GM18519 (cell line): ENCODE measurements at regions not wholly inside any gene's neighbourhood (a gene's known extent, or its start where the extent isn't known, plus 50 kb on each side); places are given as distances from the start of the nearest gene placed in this dataset.

Experiments used
- ATAC-seq: cut with Tn5 transposase; IDR thresholded peaks from one replicate; pipeline ENCODE4 v1.9.1; 2021; ENCODE audit warnings: mild to moderate bottlenecking, moderate library complexity; ENCODE audit not compliant: unreplicated experiment, low FRiP score

DNA sequence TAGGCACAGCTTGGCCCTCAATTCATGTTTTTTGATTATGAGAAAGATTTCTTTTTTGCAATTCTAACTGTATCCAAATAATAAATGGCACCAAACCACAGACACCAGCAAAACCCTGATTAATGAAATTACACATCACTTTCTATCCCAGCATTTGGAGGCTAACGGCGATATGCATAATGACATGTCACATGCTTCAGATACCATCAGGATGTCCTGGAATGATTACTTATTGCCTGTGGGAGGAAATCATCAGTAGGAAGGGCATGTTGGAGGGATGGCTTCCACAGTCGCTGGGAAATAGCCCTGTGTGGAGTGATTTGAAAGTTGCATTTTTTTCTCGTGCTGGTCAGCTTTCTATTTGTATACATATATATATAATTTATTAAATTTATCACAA is 121.7 kb downstream of the CMPK2 start:
- ATAC-seq = no peak

DNA sequence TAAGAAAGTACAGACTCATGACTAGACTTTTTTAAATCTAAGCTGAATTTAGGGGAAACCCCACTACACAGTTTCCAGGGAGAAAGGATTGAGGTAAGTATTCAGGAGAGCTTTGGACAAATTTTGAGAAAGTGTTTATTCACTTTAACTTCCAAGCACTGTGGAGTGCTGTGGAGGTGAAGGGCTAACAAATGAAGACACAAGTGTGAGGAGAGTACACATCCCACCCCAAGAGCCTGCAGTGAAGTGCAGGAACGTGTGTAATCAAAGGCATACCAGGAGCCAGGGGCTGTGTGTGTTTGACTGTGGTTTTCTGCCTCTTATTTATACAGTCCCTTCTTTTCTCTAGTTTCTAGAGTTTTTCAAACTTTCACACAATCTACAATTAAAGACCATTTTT is 118.3 kb downstream of the CMPK2 start:
- ATAC-seq = no peak

DNA sequence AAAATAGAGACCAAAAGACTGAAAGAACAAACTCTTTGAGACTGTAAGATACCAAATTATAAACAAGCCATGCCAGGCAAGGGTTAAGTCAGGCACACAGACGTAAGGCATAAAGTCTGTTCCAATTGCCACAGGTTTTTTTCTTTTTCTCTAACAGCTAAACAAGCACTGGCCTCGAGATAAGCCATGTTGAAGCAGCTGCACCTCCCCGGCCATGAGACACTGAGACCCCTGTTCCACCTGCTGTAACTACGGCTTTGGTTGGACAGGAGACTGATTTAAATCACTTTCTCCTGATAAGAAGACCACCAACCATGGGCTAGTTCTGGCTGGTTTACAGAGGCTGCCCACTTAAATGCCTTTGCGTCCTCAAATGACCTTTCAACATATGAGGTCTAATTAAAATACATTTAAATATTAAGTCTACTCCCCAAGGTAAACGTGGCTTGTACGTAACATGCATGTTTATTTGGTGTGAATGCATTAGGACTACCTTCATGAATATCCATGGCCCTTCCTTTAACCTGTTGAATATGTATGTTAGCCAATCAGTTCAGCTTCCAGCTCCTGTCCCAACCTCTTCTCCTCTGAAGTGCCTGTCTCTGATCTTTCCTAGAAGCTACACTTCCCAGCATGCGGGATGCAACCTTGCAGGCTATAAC is 117.2 kb downstream of the CMPK2 start:
- ATAC-seq = no peak

DNA sequence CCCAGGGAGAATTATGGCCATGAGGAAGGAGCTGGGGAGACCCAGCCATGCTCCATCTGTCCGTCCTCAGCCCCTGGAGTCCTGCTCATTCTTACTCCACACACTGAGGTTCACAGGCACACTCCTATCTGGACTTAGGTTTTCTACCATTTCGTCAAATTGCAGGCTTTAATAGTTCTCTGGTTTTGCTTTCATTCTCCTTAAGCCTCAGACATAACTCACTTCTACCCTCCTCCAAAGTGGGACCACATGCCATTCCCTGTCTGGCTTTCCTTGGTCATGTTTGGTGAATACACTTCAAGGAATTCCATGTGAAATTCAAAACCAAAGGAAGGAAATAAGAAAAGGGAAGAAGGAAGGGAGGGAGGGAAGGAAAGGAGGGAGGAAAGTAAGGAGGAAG is 115.7 kb downstream of the CMPK2 start:
- no peak for ATAC-seq

DNA sequence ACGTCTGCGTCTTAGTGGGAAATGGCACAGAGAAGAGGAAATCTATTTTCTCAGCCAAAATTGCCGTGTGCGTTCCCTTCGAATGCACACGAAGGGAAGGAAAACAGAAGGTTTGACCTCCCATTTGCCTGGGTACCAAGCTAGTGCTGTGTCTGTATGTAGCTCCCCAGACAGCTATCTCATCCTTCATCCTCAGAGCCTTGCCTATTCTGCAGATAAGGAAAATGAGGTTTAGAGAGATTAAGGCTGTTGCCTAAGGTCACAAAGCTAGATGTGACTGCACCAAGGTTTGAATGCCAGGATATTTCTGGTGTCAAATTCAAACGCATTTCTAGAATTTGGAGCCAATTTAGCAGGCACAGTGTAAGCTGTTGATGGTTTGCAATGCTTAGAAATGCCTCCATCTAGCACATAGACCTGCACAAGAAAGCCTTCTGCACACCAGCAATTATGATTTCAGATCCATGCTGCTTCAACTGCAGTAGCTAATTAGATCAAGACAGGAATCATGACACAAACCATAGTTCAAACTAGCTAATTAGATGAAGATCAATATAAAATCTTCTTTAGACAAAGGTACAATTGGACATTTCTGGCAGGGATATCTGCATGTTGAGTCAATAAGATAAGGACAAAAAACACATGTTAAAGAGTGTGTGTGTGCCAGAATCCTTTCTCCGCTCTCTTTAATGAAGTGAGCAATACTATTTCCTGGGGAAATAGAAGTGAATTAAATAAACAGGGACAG is 115.1 kb downstream of the CMPK2 start:
- no peak for ATAC-seq

DNA sequence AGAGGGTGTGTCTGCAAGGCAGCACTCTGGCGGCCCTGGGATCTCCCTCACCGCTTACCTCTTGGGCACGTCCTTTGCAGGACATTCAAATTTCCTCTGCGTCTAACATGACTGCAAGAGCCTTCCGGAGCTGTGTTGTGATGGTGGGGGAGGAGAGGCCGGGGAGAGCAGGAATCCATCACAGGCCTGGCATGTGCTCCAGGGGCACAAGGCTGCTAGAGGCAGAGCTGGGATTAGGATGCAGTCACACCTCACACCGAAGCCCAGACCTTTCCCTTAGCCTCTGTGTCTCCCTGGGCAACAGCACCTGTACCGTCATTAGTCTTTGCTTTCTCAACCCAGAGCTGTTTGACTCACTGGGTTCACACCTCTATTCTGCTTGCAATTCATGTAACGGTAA is 111.3 kb downstream of the CMPK2 start:
- ATAC-seq = no peak

DNA sequence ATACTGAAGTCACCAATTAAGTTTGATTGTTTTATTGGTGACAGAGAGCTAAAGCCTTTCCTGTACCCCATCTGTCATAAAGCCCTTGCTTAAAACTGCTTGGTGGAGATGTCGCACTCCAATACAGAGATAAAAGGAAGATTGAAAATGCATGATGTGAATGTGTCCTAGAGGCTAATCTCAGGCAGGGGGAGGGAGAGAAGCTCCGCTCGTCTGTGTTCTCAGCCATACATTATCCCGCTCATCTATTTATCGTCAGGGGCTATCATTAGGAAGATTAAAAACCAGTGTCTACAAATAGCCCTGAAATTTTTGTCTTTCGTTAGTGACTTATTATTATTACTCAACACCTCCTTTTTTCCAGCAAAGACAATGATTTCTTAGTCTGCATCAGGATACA is 110.3 kb downstream of the CMPK2 start:
- no peak for ATAC-seq

DNA sequence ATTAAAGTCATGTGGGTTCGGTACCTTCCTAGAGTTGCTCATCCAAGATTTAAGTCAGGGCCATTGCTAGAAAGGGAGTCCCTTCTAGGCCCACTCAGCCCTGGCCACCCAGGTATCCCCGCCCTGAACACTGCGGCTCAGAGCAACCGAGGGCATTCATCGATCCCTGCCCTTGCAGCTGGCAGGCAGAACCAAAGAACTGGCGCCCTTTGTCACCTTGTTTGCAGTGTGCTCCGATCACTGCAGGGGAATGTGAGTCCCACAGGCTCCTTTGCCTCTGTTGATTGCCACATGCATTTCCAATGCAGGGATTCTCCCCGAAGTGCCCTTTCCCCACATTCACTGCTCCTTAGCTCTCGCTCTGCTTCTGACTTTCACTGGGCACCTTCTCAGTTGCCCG is 108.5 kb downstream of the CMPK2 start:
- no peak for ATAC-seq

DNA sequence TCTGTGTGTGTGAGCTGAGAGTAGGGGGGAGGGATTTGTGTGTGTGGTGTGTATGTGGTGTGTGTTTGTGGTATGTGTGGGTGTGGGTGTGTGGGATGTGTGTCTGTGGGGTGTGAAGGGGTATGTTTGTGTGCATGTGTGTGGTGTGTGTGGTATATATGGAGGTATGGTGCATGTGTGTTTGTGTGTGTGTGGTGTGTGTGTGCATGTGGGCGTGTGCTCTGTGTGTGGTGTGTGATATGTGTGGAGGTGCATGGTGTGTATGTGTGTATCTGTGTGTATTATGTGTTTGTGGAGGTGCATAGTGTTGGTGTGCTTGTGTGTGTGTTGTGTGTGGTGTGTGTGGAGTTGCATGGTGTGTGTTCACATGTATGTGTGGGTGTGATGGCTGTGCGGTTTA is 106.0 kb downstream of the CMPK2 start:
- no peak for ATAC-seq

DNA sequence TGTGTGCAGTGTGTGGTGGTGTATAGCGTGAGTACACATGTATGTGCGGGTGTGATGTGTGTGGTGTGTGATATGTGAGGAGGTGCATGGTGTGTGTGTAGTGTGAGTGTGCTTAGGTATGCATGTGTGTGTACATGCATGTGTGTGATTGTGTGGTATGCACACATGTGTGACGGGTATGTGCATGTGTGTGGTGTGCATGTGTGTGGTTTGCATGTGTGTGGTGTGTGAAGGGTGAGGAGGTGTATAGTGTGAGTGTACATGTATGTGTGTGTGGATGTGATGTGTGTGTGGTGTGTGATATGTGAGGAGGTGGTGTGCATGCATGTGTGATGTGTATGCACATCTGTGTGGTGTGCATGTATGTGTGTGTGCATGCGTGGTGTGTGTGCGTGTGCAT is 105.6 kb downstream of the CMPK2 start:
- no peak for ATAC-seq

DNA sequence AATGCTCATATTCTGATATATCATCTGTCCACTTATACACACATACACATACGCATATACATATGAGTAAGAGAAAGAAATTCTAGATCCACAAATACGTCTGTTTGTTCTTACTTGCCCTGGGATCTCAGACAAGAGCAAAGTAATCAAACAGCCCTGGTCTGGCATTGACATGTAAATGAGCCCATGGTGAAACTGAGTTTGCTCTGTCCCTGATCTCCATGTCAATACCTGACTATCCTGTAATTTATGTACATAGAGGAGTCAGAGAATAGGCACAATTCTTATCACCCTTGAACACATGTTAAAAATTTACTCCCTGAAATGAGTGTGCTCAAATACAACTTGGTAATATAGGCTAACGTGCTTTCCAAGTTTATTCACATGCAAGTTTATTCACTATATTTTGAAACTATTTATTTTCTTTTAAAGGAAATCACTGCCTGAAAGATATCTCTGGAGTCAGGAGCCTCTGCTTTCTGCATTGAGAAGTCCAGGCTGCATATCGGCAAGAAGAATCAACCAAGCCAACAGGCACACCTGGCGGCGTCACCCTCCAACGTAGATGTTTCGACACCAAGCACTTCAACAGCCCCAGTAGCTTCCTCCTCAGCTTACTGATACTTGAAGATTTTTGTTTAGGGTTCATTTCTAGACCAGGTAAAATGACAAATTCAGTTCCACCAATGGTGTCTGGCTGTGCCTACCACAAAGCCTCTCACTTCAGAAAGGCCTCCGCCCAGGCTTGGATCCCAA is 100.6 kb downstream of the CMPK2 start:
- no peak for ATAC-seq

DNA sequence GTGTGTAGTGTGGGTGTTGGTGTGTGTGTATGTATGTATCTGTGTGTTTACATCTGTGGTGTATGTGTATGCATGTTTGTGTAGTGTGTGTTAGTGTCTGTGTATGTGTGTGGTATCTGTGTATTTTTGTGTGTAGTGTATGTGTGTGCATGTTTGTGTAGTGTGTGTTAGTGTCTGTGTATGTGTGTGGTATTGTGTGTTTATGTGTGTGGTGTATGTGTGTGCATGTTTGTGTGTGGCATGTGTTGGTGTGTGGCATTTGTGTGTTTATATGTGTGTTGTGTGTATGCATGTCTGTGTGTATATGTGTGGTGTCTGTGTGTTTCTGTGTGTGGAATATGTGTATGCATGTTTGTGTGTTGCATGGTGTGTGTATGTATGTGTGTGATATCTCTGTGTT is 96.4 kb downstream of the CMPK2 start:
- ATAC-seq = no peak

DNA sequence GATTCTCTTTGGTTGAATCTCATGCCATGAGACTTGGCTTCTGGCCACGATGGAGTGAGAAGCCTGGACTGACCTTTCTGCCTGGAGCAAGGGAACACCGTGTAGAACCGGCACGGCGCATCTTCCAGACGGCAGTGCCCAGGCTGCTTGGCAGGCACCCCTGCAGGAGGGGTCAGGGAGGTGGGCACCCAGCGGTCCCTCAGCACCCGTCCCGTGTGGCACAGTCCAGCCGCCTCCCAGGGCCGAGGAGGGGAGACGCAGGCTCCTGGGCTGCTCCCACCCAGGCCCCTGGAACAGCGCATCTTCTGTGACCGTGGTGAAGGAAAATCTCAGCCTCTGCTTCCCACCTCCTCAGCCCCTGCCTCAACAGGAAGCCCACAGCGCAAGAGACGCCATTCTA is 95.7 kb downstream of the CMPK2 start:
- no peak for ATAC-seq

DNA sequence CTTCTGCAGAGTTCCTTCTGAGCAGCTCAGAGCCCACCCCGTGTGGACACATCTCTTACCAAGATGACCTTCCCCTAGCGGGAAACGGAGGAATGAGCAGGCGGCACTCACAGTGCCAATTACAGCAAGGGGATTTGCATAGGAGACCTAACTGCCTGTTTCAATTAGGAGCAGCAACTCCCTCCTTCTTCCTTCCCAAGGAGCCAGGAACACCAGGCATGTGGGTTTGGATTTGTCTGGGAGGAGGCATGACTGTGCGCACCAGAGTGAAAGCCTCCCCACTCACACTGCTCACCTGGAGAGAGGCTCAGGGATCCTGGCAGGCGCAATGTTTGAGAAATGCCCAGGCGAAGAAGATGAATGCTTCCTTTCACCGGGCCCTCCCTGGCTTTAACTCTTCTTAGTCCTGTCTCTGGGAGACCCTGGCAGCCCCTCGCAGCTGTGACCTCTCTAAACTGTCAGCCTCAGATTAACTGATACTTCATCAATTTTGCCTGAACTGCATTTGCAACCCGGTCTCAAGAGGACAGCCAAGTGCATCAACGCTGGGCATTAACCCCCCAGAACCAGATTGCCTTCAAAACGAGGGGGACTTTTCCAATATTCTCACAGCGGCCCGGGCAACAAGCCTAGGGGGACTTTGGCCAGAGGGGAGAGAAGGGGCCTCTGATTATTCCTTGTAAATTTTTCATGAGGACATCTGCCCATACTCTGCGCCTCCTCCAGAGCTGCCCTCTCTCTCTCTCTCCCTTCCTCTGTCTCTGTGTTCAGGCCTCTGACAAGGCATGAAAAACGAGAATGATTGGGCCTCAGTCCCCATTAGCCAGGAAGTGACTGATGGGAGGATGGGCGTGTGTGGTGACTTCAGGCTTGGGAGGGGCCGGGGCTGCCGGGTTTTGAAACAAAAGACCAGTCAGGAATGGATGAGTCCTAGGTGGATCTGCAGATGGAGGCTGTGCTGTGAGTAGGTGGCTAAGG is 93.8 kb downstream of the CMPK2 start:
- no peak for ATAC-seq

DNA sequence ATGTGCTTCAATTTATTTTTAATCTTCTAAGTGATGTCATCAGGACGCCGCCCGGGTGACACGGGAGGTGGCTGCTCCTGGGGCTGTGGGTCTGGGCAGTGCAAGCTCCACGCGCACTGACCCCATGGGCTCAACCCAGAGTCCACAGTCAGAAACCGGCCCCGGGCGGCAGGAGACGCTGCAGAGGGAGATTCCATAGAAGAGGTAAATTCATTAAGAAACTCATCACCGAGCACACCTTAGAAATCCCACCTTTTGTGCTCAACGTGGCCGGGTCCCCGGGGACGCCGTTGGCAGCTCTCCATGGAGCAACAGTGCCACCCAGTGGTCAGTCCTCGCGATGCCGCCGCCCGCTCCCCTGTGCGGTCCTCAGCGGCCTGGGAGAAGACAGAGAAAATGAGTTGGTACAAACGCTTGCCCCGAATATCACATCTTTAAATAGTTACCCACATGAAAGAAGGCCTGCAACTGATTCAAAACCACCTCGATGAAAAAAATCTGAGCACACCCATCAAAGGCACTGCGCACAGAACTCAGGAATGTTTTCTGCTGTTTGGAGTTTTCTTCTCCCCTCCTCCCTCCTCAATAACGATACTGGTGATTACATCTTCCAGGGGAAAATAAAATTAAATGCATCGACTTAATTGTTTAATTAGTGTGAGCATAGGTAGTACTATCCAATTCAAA is 92.6 kb downstream of the CMPK2 start:
- ATAC-seq = peak; percentile 86

DNA sequence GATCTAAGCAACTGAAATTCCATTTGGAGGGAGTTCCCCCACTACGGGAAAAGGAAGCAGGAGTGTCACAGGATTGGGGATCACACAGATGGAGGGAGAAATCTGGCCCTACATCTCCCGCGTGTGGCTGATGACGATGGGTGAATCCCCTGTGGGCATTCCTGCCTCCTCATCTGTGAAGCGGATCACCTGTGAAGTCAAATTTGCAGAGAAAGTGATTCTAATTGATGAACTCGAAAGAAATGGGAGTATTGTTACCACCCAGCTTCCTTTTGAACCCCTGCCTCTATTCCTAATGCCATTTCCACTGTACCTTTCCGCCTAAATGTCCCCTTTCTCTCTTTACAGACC is 92.0 kb downstream of the CMPK2 start:
- no peak for ATAC-seq

DNA sequence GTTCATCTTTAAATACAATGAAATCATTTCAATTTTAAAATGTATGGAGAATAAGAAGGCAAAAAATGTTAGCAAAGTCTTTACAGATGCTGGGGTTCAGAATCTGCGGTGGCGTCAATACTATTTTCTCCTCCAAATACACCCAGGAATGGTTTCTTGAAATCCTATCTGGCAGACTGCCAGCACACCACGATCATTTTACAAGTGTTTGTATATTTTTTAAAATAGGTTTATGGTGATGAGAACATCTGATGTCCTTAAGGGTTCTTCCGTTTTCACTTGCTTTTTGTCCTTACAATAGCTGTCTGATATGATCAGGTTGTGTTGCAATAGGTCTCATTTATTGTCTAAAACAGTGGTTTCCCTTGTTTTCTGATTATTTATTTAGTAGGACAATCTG is 89.6 kb downstream of the CMPK2 start:
- no peak for ATAC-seq

DNA sequence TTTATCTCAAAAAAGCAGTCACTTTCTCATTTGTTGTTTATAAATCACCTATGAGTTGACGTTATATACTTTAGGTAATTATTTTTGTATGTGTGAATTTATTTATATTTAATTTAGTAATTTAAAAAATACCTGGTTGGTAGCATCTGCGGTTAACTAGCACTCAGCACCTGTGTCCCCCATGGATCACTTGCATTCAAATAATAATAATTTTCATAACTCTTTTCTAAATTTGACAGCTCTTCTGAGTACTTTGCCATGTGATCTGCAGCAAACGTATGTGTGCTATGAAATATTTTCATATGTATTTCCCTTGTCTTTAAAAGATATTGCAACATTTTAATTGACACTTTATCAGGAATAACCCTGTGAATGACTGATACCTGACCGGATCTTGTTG is 88.1 kb downstream of the CMPK2 start:
- no peak for ATAC-seq

DNA sequence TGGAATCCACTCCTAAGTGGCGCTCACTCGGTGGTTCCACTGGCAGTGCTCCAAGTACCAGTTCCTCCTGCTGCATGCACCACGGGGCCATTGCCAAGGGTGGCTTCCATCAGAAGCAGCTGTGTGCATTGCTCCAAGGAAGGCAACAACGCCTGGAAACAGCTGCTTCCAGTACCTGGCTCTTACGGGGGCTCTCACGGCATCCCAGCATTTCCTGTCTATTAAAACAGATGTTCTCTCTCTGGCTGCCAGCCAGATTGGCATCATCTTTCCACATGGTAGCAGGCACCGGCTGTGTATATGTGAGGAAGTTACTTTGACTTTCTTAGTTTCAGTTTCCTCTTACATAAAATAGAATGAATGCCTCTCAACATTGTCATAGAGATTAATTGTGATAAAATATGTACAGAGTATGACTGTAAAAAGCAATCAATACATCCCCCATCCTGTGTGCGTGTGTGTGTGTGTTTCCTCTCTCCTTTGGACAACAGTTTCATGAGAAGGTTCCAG is 84.9 kb downstream of the CMPK2 start:
- peak; percentile 68 for ATAC-seq
